H1 (cell line): ENCODE measurements at regions not wholly inside any gene's neighbourhood (a gene's known extent, or its start where the extent isn't known, plus 50 kb on each side); places are given as distances from the start of the nearest gene placed in this dataset.

Experiments
- CTCF ChIA-PET: fragments of 300-600 bp; sonication (Branson Sonifier 250); formaldehyde crosslinking; loops from one replicate; lab custom pipeline; 2021; ENCODE audit not compliant: partially characterized antibody; lab: Charles Lee
- POLR2A ChIA-PET: fragments of 300-600 bp; sonication (Branson Sonifier 250); formaldehyde crosslinking; loops from one replicate; lab custom pipeline; 2021; ENCODE audit warnings: inconsistent platforms; ENCODE audit not compliant: partially characterized antibody; lab: Charles Lee
- DNase-seq, 2 experiments: peaks; one replicate each; pipeline versions ENCODE4 v3.0.0 to v3.0.0-alpha.2; 2010 to 2022; ENCODE audit warnings: low spot score in 2 of 2, low read depth in 1 of 2, mixed read lengths in 1 of 2
- FAIRE-seq: peaks from 2 replicates; lab custom pipeline; 2011; peaks lifted over from hg19 to GRCh38; lab: Jason Lieb, UNC
- H2AFZ ChIP-seq: 2 replicates; pipeline ENCODE4 v1.8.1; 2012; ENCODE audit warnings: low read length, inconsistent platforms
- H2AK5ac ChIP-seq: 2 replicates; pipeline ENCODE4 v1.6.1; 2013; ENCODE audit warnings: low read depth, low read length
- H2BK120ac ChIP-seq: replicated peaks from 2 replicates; pipeline ENCODE3; 2013; ENCODE audit warnings: low read depth, low read length, inconsistent platforms
- H2BK12ac ChIP-seq: 2 replicates; pipeline ENCODE4 v1.6.1; 2013; ENCODE audit warnings: low read depth, low read length
- H2BK15ac ChIP-seq: 2 replicates; pipeline ENCODE4 v1.6.1; 2013; ENCODE audit warnings: low read length
- H2BK20ac ChIP-seq: 2 replicates; pipeline ENCODE4 v1.6.1; 2013; ENCODE audit warnings: low read length
- H2BK5ac ChIP-seq: 2 replicates; pipeline ENCODE4 v1.6.1; 2013; ENCODE audit warnings: low read depth, low read length
- H3K14ac ChIP-seq: 2 replicates; pipeline ENCODE4 v1.6.1; 2013; ENCODE audit warnings: inconsistent platforms; ENCODE audit not compliant: insufficient read length
- H3K18ac ChIP-seq: 2 replicates; pipeline ENCODE4 v1.6.1; 2013; ENCODE audit warnings: low read length; ENCODE audit errors: extremely low read depth
- H3K23ac ChIP-seq: 2 replicates; pipeline ENCODE4 v1.6.1; 2013; ENCODE audit warnings: inconsistent platforms; ENCODE audit not compliant: insufficient read length
- H3K23me2 ChIP-seq: 2 replicates; pipeline ENCODE4 v1.6.1; 2013; ENCODE audit warnings: low read depth, low read length
- H3K27ac ChIP-seq: 2 replicates; pipeline ENCODE4 v1.6.1; 2011; ENCODE audit warnings: low read depth, low read length, inconsistent platforms
- H3K27me3 ChIP-seq, 4 experiments: replicated peaks in 1 of 4; 1 replicate in 1 of 4; 2 replicates in 3 of 4; pipeline versions ENCODE4 v1.6.1 to v1.8.1; 2011 to 2013; ENCODE audit warnings: low read length in 3 of 4, mild to moderate bottlenecking in 3 of 4, inconsistent platforms in 2 of 4, mixed read lengths in 2 of 4, moderate library complexity in 1 of 4; ENCODE audit not compliant: control insufficient read depth in 3 of 4, insufficient read depth in 3 of 4; ENCODE audit errors: extremely low read depth in 1 of 4
- H3K36me3 ChIP-seq, 4 experiments: 2 replicates each; pipeline versions ENCODE4 v1.6.1 to v1.8.1; 2011 to 2013; ENCODE audit warnings: mild to moderate bottlenecking in 4 of 4, low read length in 3 of 4, moderate library complexity in 2 of 4, control low read depth in 1 of 4, inconsistent platforms in 1 of 4; ENCODE audit not compliant: insufficient read depth in 4 of 4, control insufficient read depth in 2 of 4
- H3K4ac ChIP-seq: replicated peaks from 2 replicates; pipeline ENCODE3; 2013; ENCODE audit warnings: low read length, low read depth, mixed read lengths, inconsistent platforms; ENCODE audit not compliant: insufficient read length
- H3K4me1 ChIP-seq, 4 experiments: replicated peaks in 1 of 4; 1 replicate in 1 of 4; 2 replicates in 3 of 4; pipeline versions ENCODE4 v1.6.1 to v1.8.1; 2011 to 2013; ENCODE audit warnings: low read length in 3 of 4, inconsistent platforms in 2 of 4, mixed read lengths in 1 of 4; ENCODE audit not compliant: insufficient read depth in 4 of 4, control insufficient read depth in 3 of 4
- H3K4me2 ChIP-seq, 2 experiments: 2 replicates each; pipeline versions ENCODE4 v1.6.1 to v1.8.1; 2011 to 2013; ENCODE audit warnings: low read depth in 2 of 2, low read length in 2 of 2, control low read depth in 1 of 2, inconsistent platforms in 1 of 2, mild to moderate bottlenecking in 1 of 2; ENCODE audit not compliant: insufficient read depth in 1 of 2
- H3K4me3 ChIP-seq, 4 experiments: fragments of 200-600, 300-600 bp in 1 of 4; sonication (generic), shearing (Covaris generic), sonication (Bioruptor Twin) in 1 of 4; 2 replicates each; pipeline versions ENCODE4 v1.5.1 to v1.8.1; 2011 to 2016; ENCODE audit warnings: low read length in 4 of 4, low read depth in 3 of 4, control low read depth in 2 of 4, inconsistent platforms in 2 of 4, mild to moderate bottlenecking in 2 of 4, mixed read lengths in 1 of 4, moderate library complexity in 1 of 4; ENCODE audit not compliant: insufficient read depth in 2 of 4; ENCODE audit errors: extremely low read depth in 1 of 4
- H3K56ac ChIP-seq: replicated peaks from 2 replicates; pipeline ENCODE3; 2013; ENCODE audit warnings: low read depth, mild to moderate bottlenecking, mixed read lengths, low read length, inconsistent platforms; ENCODE audit not compliant: insufficient read length
- H3K79me1 ChIP-seq: 2 replicates; pipeline ENCODE4 v1.6.1; 2013; ENCODE audit warnings: low read depth, low read length, control low read depth
- H3K79me2 ChIP-seq, 2 experiments: 2 replicates each; pipeline versions ENCODE4 v1.6.1 to v1.8.1; 2012 to 2013; ENCODE audit warnings: low read length in 2 of 2, mild to moderate bottlenecking in 2 of 2, inconsistent platforms in 1 of 2; ENCODE audit not compliant: insufficient read depth in 2 of 2, control insufficient read depth in 1 of 2
- H3K9ac ChIP-seq, 4 experiments: replicated peaks in 1 of 4; 1 replicate in 1 of 4; 2 replicates in 3 of 4; pipeline versions ENCODE4 v1.6.1 to v1.8.1; 2011 to 2013; ENCODE audit warnings: low read depth in 3 of 4, low read length in 3 of 4, control low read depth in 2 of 4, mild to moderate bottlenecking in 2 of 4, moderate library complexity in 2 of 4, inconsistent platforms in 1 of 4; ENCODE audit errors: extremely low read depth in 1 of 4
- H3K9me3 ChIP-seq, 2 experiments: 2 replicates each; pipeline versions ENCODE4 v1.6.1 to v1.8.1; 2012 to 2013; ENCODE audit warnings: mild to moderate bottlenecking in 2 of 2, moderate library complexity in 2 of 2, control low read depth in 1 of 2, inconsistent platforms in 1 of 2, low read depth in 1 of 2, low read length in 1 of 2, mixed read lengths in 1 of 2; ENCODE audit not compliant: insufficient read depth in 2 of 2
- H4K20me1 ChIP-seq, 2 experiments: replicated peaks in 1 of 2; 2 replicates each; pipeline versions ENCODE3 to v1.8.1; 2011 to 2013; ENCODE audit warnings: inconsistent platforms in 2 of 2, low read length in 2 of 2, mild to moderate bottlenecking in 1 of 2; ENCODE audit not compliant: insufficient read depth in 2 of 2, control insufficient read depth in 1 of 2
- H4K5ac ChIP-seq: 2 replicates; pipeline ENCODE4 v1.6.1; 2013; ENCODE audit warnings: low read length, low read depth, mixed read lengths, inconsistent platforms; ENCODE audit not compliant: insufficient read length
- H4K8ac ChIP-seq: 2 replicates; pipeline ENCODE4 v1.8.0; 2013; ENCODE audit warnings: mild to moderate bottlenecking, moderate library complexity, low read length, inconsistent platforms; ENCODE audit not compliant: insufficient read depth; ENCODE audit errors: extremely low read depth
- H4K91ac ChIP-seq: replicated peaks from 2 replicates; pipeline ENCODE3; 2013; ENCODE audit warnings: low read length, mixed read lengths, inconsistent platforms; ENCODE audit not compliant: insufficient read length
- ATF3 ChIP-seq: IDR thresholded peaks from 2 replicates; pipeline ENCODE4 v1.6.1; 2011; ENCODE audit warnings: low read depth, mild to moderate bottlenecking, low read length; ENCODE audit not compliant: insufficient read depth
- BACH1 ChIP-seq: IDR thresholded peaks from 2 replicates; pipeline ENCODE4 v1.6.1; 2012; ENCODE audit warnings: low read length, improper control_type of control experiment
- BRCA1 ChIP-seq: IDR thresholded peaks from 2 replicates; pipeline ENCODE4 v1.6.1; 2012; ENCODE audit warnings: low read depth, low read length, improper control_type of control experiment
- CTBP2 ChIP-seq: IDR thresholded peaks from 2 replicates; pipeline ENCODE4 v1.7.0; 2011; ENCODE audit warnings: borderline replicate concordance, mild to moderate bottlenecking, moderate library complexity, mixed read lengths, low read length; ENCODE audit not compliant: insufficient read depth, insufficient read length
- KDM4A ChIP-seq: IDR thresholded peaks from one replicate; pipeline ENCODE4 v1.7.1; 2012; ENCODE audit warnings: low read depth, mild to moderate bottlenecking, moderate library complexity, low read length, inconsistent platforms; ENCODE audit not compliant: severe bottlenecking
- KDM5A ChIP-seq: fragments of 200-600 bp; IDR thresholded peaks from 2 replicates; pipeline ENCODE4 v1.7.1; 2012; ENCODE audit warnings: mild to moderate bottlenecking, low read length, inconsistent platforms, mixed read lengths
- MAX ChIP-seq: IDR thresholded peaks from 2 replicates; pipeline ENCODE4 v1.6.1; 2012; ENCODE audit warnings: inconsistent platforms
- POU5F1 ChIP-seq: IDR thresholded peaks from 2 replicates; pipeline ENCODE4 v1.6.1; 2011; ENCODE audit warnings: low read depth, mild to moderate bottlenecking, low read length, moderate library complexity
- RNF2 ChIP-seq: fragments of 200-900, 300-1000 bp; sonication (generic); IDR thresholded peaks from 2 replicates; pipeline ENCODE4 v1.7.1; 2016; ENCODE audit warnings: borderline replicate concordance, low read depth, mild to moderate bottlenecking, antibody characterized with exemption, low read length; ENCODE audit not compliant: poor library complexity, severe bottlenecking; ENCODE audit errors: missing control alignments
- SIN3A ChIP-seq, 2 experiments: IDR thresholded peaks in 1 of 2; conservative IDR thresholded peaks in 1 of 2; 2 replicates each; pipeline ENCODE4 v1.6.1; 2011 to 2012; ENCODE audit warnings: low read length in 2 of 2, improper control_type of control experiment in 1 of 2, low read depth in 1 of 2, mild to moderate bottlenecking in 1 of 2
- TAF7 ChIP-seq: optimal IDR thresholded peaks from 2 replicates; pipeline ENCODE3; 2011; ENCODE audit warnings: low read depth, mild to moderate bottlenecking, inconsistent platforms, low read length, moderate library complexity, borderline replicate concordance
- TCF12 ChIP-seq: IDR thresholded peaks from 2 replicates; pipeline ENCODE4 v1.6.1; 2011; ENCODE audit warnings: low read depth, mild to moderate bottlenecking, low read length
- TEAD4 ChIP-seq: IDR thresholded peaks from 2 replicates; pipeline ENCODE4 v1.6.1; 2012; ENCODE audit warnings: low read depth, low read length, inconsistent platforms, mixed read lengths
- YY1 ChIP-seq: IDR thresholded peaks from 2 replicates; pipeline ENCODE4 v1.6.1; 2011; ENCODE audit warnings: low read depth, mild to moderate bottlenecking, low read length
- WGBS, 2 experiments: shearing (Covaris generic) in 1 of 2; methylation state at CpG; one replicate each; pipeline versions ENCODE4 v1.1.6 to v1.1.7; 2013 to 2015; ENCODE audit warnings: low lambda C conversion rate in 2 of 2, mixed read lengths in 2 of 2, inconsistent platforms in 1 of 2, low coverage in 1 of 2, missing lambda C conversion rate in 1 of 2; ENCODE audit not compliant: insufficient replicate concordance in 2 of 2, insufficient coverage in 1 of 2, insufficient read length in 1 of 2; ENCODE audit errors: extremely low coverage in 1 of 2, missing lambda C conversion rate in 1 of 2; 5-methylcytosine and 5-hydroxymethylcytosine counted together

GRCh38 chr12:5335069-5335468, 96.8 kb upstream of the NTF3 start:
- Histone ChIP-seq H4K20me1 (no peaks in the 10 kb centered on the region), H4K91ac (no peak overlapping the region), H3K4ac (no peak overlapping the region), H3K36me3 (no peaks in the 10 kb centered on the region), H3K14ac (no peak overlapping the region), H3K27me3 (no peaks in the 10 kb centered on the region), H2BK20ac (no peak overlapping the region), H3K79me1 (no peaks in the 10 kb centered on the region), H2BK12ac (no peak overlapping the region), H2BK120ac (no peak overlapping the region), H3K4me3 (no peak overlapping the region), H3K23ac (no peak overlapping the region), H3K18ac (no peak overlapping the region), H2BK5ac (no peak overlapping the region), H3K79me2 (no peaks in the 10 kb centered on the region), H3K23me2 (no peaks in the 10 kb centered on the region; the same call in 1 of the 2 replicates), H2BK15ac (no peak overlapping the region), H3K9me3 (no peaks in the 10 kb centered on the region), H3K27ac (no peak overlapping the region), H4K5ac (no peak overlapping the region), H4K8ac (no peak overlapping the region), H2AK5ac (no peak overlapping the region), H3K4me2 (no peak overlapping the region), H2AFZ (no peak overlapping the region), H3K56ac (no peak overlapping the region), H3K4me1 (no peaks in the 10 kb centered on the region), H3K9ac (no peak overlapping the region)
- WGBS, 2 experiments: 88% methylated on average over 2 of the region's 2 CpGs; no CpG with 5 or more reads in 1 of the 2 experiments
- DNase-seq (no peak), FAIRE-seq (no peak)
- POLR2A ChIA-PET: no interaction called here
- CTCF ChIA-PET: no interaction called here
- TF ChIP-seq CTBP2 (no peak), SIN3A (conservative IDR thresholded peaks at IDR 0.05 in 1 of 2, IDR thresholded peaks at IDR 0.05 in 1 of 2; ENCODE audit: low read depth in 1 of 2, low read length in 2 of 2) (no peak), YY1 (no peak), TEAD4 (no peak), TAF7 (no peak), POU5F1 (no peak), BRCA1 (no peak), TCF12 (no peak), BACH1 (no peak), ATF3 (no peak), RNF2 (no peak), KDM5A (no peak), MAX (no peak), KDM4A (no peak)
